ENCODE measurements at regions not wholly inside any gene's neighbourhood (a gene's known extent, or its start where the extent isn't known, plus 50 kb on each side); places are given as distances from the start of the nearest gene placed in this dataset.
A peak's percentile ranks its signal among the peaks of the same experiment; 100 is the strongest.

DNA sequence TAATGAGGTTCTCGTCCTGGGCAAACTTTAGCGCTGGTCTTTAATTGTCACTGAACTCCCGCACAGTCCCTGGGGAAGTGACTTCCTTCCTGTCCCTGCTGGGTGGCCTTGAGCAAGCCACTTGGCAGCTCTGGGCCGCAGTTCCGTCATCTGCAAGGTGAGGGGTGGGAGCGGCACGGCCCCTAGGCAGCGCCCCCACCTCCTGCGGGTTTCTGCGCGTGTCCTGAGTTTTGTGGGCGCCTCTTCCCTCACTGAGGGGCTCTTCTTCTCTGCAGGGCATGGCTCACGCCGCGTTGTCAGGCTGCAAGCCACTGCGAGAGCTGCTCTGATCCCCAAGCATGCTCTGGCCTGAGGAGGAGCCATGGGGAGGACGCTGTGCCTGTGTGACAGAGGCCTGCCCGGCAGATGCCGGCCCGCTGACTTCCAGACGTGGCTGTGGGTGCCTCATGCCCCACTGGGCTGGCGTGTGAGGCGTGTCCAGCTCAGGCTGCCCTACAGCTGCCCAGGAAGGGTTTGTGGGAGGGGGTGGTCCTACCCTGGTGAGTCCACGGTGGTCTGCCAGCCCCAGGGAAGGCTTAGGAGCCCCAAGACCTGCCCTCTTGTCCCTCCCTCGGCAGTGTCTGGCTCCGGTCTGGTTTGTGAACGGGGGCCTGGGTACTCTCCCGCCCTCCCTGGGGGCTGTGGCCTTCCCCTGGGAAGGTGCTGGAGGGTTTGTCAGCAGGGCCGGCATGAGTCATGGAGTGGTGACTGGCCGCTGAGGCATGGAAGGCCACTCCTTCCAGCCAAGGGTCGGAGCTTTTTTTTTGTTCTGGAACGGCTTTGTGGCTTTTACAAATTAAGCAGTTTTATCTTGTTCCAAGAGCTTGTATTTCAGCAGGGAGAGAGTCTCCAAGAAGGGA, 182.0 kb downstream of the SEC14L1 start (continued):
- TF ChIP-seq POLR2AphosphoS5 (IDR thresholded peaks at IDR 0.05; ENCODE audit: low read depth, low read length) (no peak), ZNF703 (CRISPR knock-in tag; IDR thresholded peaks at IDR 0.05; ENCODE audit: borderline replicate concordance) (no peak), THAP11 (CRISPR knock-in tag; IDR thresholded peaks at IDR 0.05) (no peak), AKAP8 (CRISPR knock-in tag; IDR thresholded peaks at IDR 0.05) (peak; percentile 64; the same call in 1 of the 2 replicates), BCL3 (CRISPR knock-in tag; IDR thresholded peaks at IDR 0.05) (0 out of 2 replicates have a peak, but pooled peaks have one; percentile 28), DRAP1 (CRISPR knock-in tag; IDR thresholded peaks at IDR 0.05) (0 out of 2 replicates have a peak, but pooled peaks have one; percentile 35), RFX5 (IDR thresholded peaks at IDR 0.05; ENCODE audit: low read depth, low read length) (no peak), ZNF414 (CRISPR knock-in tag; IDR thresholded peaks at IDR 0.05) (no peak; the same call in 1 of the 2 replicates), JUND (CRISPR knock-in tag; IDR thresholded peaks at IDR 0.05) (peak; percentile 68; the same call in 1 of the 2 replicates), FLYWCH1 (CRISPR knock-in tag; IDR thresholded peaks at IDR 0.05) (no peak), KMT2A (CRISPR knock-in tag; IDR thresholded peaks at IDR 0.05) (peak; percentile 22; the same call in 1 of the 2 replicates), TCF7 (IDR thresholded peaks at IDR 0.05; ENCODE audit: low read depth) (no peak), ZNF570 (CRISPR knock-in tag; IDR thresholded peaks at IDR 0.05; ENCODE audit: borderline replicate concordance) (no peak), IRF9 (CRISPR knock-in tag; IDR thresholded peaks at IDR 0.05; ENCODE audit: borderline replicate concordance) (0 out of 2 replicates have a peak, but pooled peaks have one; percentile 40), CEBPG (CRISPR knock-in tag; IDR thresholded peaks at IDR 0.05) (no peak), HMG20A (CRISPR knock-in tag; IDR thresholded peaks at IDR 0.05; ENCODE audit: borderline replicate concordance) (no peak), BRCA1 (CRISPR knock-in tag; IDR thresholded peaks at IDR 0.05) (no peak), ZXDC (CRISPR knock-in tag; IDR thresholded peaks at IDR 0.05) (no peak)
- TF ChIP-seq, protein P1, sequence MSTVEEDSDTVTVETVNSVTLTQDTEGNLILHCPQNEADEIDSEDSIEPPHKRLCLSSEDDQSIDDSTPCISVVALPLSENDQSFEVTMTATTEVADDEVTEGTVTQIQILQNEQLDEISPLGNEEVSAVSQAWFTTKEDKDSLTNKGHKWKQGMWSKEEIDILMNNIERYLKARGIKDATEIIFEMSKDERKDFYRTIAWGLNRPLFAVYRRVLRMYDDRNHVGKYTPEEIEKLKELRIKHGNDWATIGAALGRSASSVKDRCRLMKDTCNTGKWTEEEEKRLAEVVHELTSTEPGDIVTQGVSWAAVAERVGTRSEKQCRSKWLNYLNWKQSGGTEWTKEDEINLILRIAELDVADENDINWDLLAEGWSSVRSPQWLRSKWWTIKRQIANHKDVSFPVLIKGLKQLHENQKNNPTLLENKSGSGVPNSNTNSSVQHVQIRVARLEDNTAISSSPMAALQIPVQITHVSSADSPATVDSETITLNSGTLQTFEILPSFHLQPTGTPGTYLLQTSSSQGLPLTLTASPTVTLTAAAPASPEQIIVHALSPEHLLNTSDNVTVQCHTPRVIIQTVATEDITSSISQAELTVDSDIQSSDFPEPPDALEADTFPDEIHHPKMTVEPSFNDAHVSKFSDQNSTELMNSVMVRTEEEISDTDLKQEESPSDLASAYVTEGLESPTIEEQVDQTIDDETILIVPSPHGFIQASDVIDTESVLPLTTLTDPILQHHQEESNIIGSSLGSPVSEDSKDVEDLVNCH (CRISPR knock-in tag; IDR thresholded peaks at IDR 0.05), result no peak

Measured in HepG2 (cell line).